ENCODE measurements at regions not wholly inside any gene's neighbourhood (a gene's known extent, or its start where the extent isn't known, plus 50 kb on each side); places are given as distances from the start of the nearest gene placed in this dataset.

DNA sequence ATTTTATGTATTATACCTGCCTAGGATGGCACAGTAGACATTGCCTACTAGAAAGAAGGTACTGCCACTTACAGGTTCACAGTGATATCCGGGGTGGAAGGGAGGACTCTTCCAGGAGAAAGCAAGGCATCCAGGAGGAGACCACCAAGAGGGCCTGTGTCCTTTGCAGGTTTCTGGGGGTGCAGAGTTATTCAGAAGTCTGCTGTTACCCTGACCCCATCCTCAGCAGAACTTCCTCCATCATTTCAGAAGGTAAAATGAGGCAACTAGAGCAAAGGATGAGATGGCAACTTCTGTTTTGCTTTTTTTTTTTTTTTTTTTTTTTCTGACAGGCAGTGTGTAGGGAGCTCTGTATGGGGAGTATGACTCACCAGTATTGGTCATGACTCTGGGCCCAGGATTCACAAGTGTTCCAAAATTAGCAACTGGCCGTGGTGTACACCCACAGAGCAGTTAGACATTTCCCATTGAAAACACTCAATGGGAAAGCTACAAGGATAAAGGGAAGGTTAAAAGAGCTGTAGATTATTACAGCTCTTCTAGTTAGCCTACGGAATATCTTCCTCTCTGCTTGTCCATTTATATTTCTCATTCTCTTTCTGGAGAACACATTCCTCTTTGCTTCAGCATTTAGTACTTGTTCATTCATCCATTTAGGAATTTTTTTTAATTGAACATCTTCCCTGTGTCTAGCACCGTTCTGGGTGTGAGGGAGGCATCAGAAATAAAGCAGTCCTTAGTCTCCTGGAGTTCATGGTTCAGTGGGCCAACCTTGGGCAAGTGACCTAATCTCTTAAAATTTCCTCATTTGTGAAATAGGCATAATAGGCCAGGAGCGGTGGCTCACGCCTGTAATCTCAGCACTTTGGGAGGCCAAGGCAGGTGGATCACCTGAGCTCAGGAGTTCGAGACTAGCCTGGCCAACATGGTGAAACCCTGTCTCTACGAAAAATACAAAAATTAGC lies 50.5 kb upstream of the PPP2R5A start:
- Mint-ChIP-seq H3K27me3 (no peaks in the 10 kb centered on the region), H3K4me1 (ENCODE audit: low read depth) (peaks cover 8% of the 10 kb centered on the region), H3K36me3 (ENCODE audit: low read depth) (no peaks in the 10 kb centered on the region), H3K9me3 (no peaks in the 10 kb centered on the region), H3K4me3 (no peak overlapping the region), H3K27ac (no peak overlapping the region)
- ChIA-PET CTCF (interaction anchor here (0.6 kb wide), 1 partner anchor 32 kb away, joined by 3 read pairs; no protein-coding TSS in a partner anchor), POLR2A (no interaction called here)
- intact Hi-C loops (cut with DNase I, micrococcal nuclease): no loop called here
- TF ChIP-seq CTCF (IDR thresholded peaks at IDR 0.05): no peak
- no peak for ATAC-seq (ENCODE audit: poor library complexity)
- peak in 3 of 14 experiments; percentile 19 to 65 (median 48) for DNase-seq
- H3K36me3 ChIP-seq (ENCODE audit: insufficient read depth, low read length): no peaks in the 10 kb centered on the region
- H3K4me3 ChIP-seq (ENCODE audit: low read length): no peak overlapping the region
- H3K9me3 ChIP-seq (ENCODE audit: control insufficient read depth in 1 of 2, insufficient read depth in 1 of 2, low read length in 2 of 2): no peaks in the 10 kb centered on the region
- H3K27ac ChIP-seq (ENCODE audit: low read depth in 1 of 2, low read length in 2 of 2): no peak overlapping the region
- H3K4me1 ChIP-seq (ENCODE audit: insufficient read depth, low read length): peaks cover 7% of the 10 kb centered on the region
- H3K27me3 ChIP-seq (ENCODE audit: control insufficient read depth in 1 of 2, insufficient read depth in 2 of 2, low read length in 2 of 2): no peaks in the 10 kb centered on the region
